Loucy (cell line): ENCODE measurements at regions not wholly inside any gene's neighbourhood (a gene's known extent, or its start where the extent isn't known, plus 50 kb on each side); places are given as distances from the start of the nearest gene placed in this dataset.

ENCODE experiments used
- CTCF ChIP-seq: fragments of 200-600 bp; sonication (generic); conservative IDR thresholded peaks from 2 replicates; pipeline ENCODE4 v1.5.1; 2014; ENCODE audit warnings: mild to moderate bottlenecking, antibody characterized with exemption, low read length
- EZH2phosphoT487 ChIP-seq: fragments of 200-600 bp; IDR thresholded peaks from 2 replicates; pipeline ENCODE4 v1.6.1; 2018; ENCODE audit warnings: antibody characterized with exemption, mild to moderate bottlenecking, moderate library complexity, borderline replicate concordance

GRCh38 chr10:10897400-10897799 is 120.3 kb upstream of the CELF2 start:
- TF ChIP-seq CTCF = no peak
- TF ChIP-seq EZH2phosphoT487 = no peak
